Keratinocyte (primary cell): ENCODE measurements at regions not wholly inside any gene's neighbourhood (a gene's known extent, or its start where the extent isn't known, plus 50 kb on each side); places are given as distances from the start of the nearest gene placed in this dataset.

ENCODE experiments used
- DNase-seq: peaks from one replicate; pipeline ENCODE4 v3.0.0-alpha.2; 2011; ENCODE audit warnings: low read depth, missing footprints, low spot score
- FAIRE-seq: peaks from 2 replicates; lab custom pipeline; 2011; peaks lifted over from hg19 to GRCh38; lab: Jason Lieb, UNC
- H2AFZ ChIP-seq: 2 replicates; pipeline ENCODE4 v1.6.0; 2012; ENCODE audit warnings: low read length, control low read depth, inconsistent platforms; ENCODE audit not compliant: control insufficient read depth
- H3K27ac ChIP-seq: 2 replicates; pipeline ENCODE4 v1.5.1; 2011; ENCODE audit warnings: low read length; ENCODE audit not compliant: control insufficient read depth, insufficient read depth
- H3K27me3 ChIP-seq: 3 replicates; pipeline ENCODE4 v1.6.0; 2011; ENCODE audit warnings: low read length; ENCODE audit not compliant: control insufficient read depth, insufficient read depth; ENCODE audit errors: extremely low read depth
- H3K36me3 ChIP-seq, 2 experiments: 2 replicates in 1 of 2; 3 replicates in 1 of 2; pipeline ENCODE4 v1.5.1; 2011; ENCODE audit warnings: low read length in 2 of 2, mild to moderate bottlenecking in 1 of 2; ENCODE audit not compliant: control insufficient read depth in 2 of 2, insufficient read depth in 2 of 2; ENCODE audit errors: extremely low read depth in 1 of 2
- H3K4me1 ChIP-seq: 3 replicates; pipeline ENCODE4 v1.5.1; 2011; ENCODE audit warnings: low read length; ENCODE audit not compliant: control insufficient read depth, insufficient read depth; ENCODE audit errors: extremely low read depth
- H3K4me2 ChIP-seq: 3 replicates; pipeline ENCODE4 v1.6.0; 2011; ENCODE audit warnings: low read depth, low read length; ENCODE audit not compliant: control insufficient read depth, insufficient read depth; ENCODE audit errors: extremely low read depth
- H3K4me3 ChIP-seq, 3 experiments: fragments of 200-600 bp in 1 of 3; sonication (generic) in 1 of 3; 2 replicates in 2 of 3; 3 replicates in 1 of 3; pipeline ENCODE4 v1.5.1; 2011 to 2016; ENCODE audit warnings: low read length in 3 of 3, mild to moderate bottlenecking in 3 of 3, control low read depth in 2 of 3, inconsistent platforms in 1 of 3, low read depth in 1 of 3, mixed read lengths in 1 of 3, mixed run types in 1 of 3, moderate library complexity in 1 of 3; ENCODE audit not compliant: control insufficient read depth in 2 of 3, insufficient read depth in 2 of 3; ENCODE audit errors: extremely low read depth in 1 of 3
- H3K79me2 ChIP-seq: 2 replicates; pipeline ENCODE4 v1.6.0; 2012; ENCODE audit warnings: low read length; ENCODE audit not compliant: control insufficient read depth, insufficient read depth
- H3K9ac ChIP-seq: 3 replicates; pipeline ENCODE4 v1.6.0; 2011; ENCODE audit warnings: low read length; ENCODE audit not compliant: control insufficient read depth, insufficient read depth; ENCODE audit errors: extremely low read depth
- H3K9me1 ChIP-seq: 3 replicates; pipeline ENCODE4 v1.6.0; 2011; ENCODE audit warnings: low read length; ENCODE audit not compliant: control insufficient read depth, insufficient read depth; ENCODE audit errors: extremely low read depth
- H3K9me3 ChIP-seq: 2 replicates; pipeline ENCODE4 v1.5.1; 2012; ENCODE audit warnings: low read depth, low read length; ENCODE audit not compliant: control insufficient read depth
- H4K20me1 ChIP-seq: 3 replicates; pipeline ENCODE4 v1.6.0; 2011; ENCODE audit warnings: low read length; ENCODE audit not compliant: control insufficient read depth, insufficient read depth; ENCODE audit errors: extremely low read depth
- CTCF ChIP-seq, 3 experiments: IDR thresholded peaks in 1 of 3; conservative IDR thresholded peaks in 1 of 3; optimal IDR thresholded peaks in 1 of 3; 2 replicates in 2 of 3; 3 replicates in 1 of 3; pipeline versions ENCODE3 to v1.5.1; 2011; ENCODE audit warnings: low read length in 3 of 3, mild to moderate bottlenecking in 3 of 3, moderate library complexity in 2 of 3, control low read depth in 1 of 3, inconsistent platforms in 1 of 3; ENCODE audit not compliant: insufficient read depth in 2 of 3; ENCODE audit errors: extremely low read depth in 1 of 3
- EZH2 ChIP-seq: IDR thresholded peaks from one replicate; pipeline ENCODE4 v1.6.1; 2012; ENCODE audit warnings: inconsistent platforms, mild to moderate bottlenecking, low read length, moderate library complexity
- dilution Hi-C: fragments of 300-500 bp; cut with MboI; formaldehyde crosslinking; loops from one replicate; pipeline ENCODE4 v1.7.0; 2020; ENCODE audit warnings: low sequenced_read_pairs; ENCODE audit not compliant: extremely low pct_ligation_motif_present

GRCh38 chr3:80366808-80367548 lies 599.2 kb upstream of the ROBO1 start:
- no peaks in the 10 kb centered on the region for H3K27me3 ChIP-seq
- H3K36me3 ChIP-seq = no peaks in the 10 kb centered on the region
- H3K9ac ChIP-seq = no peak overlapping the region
- H3K4me1 ChIP-seq = no peaks in the 10 kb centered on the region
- no peak overlapping the region for H3K27ac ChIP-seq
- no peak for TF ChIP-seq CTCF (optimal IDR thresholded peaks at IDR 0.05 in 1 of 3, IDR thresholded peaks at IDR 0.05 in 1 of 3, conservative IDR thresholded peaks at IDR 0.05 in 1 of 3; ENCODE audit: extremely low read depth in 1 of 3, insufficient read depth in 2 of 3, low read length in 3 of 3)
- no peak for TF ChIP-seq EZH2
- no peak overlapping the region for H3K4me3 ChIP-seq
- H3K9me3 ChIP-seq = no peaks in the 10 kb centered on the region
- dilution Hi-C loops = no loop called here
- H2AFZ ChIP-seq = no peak overlapping the region
- no peaks in the 10 kb centered on the region for H3K9me1 ChIP-seq
- no peak for DNase-seq
- FAIRE-seq = no peak
- H3K4me2 ChIP-seq = no peak overlapping the region
- no peaks in the 10 kb centered on the region for H4K20me1 ChIP-seq
- H3K79me2 ChIP-seq = no peaks in the 10 kb centered on the region

GRCh38 chr3:80357761-80358160 lies 590.0 kb upstream of the ROBO1 start:
- H3K27me3 ChIP-seq = no peaks in the 10 kb centered on the region
- peak overlapping the region; percentile 38 for H3K4me2 ChIP-seq
- no peaks in the 10 kb centered on the region for H3K9me1 ChIP-seq
- H3K79me2 ChIP-seq = no peaks in the 10 kb centered on the region
- dilution Hi-C loops = no loop called here
- no peaks in the 10 kb centered on the region for H3K36me3 ChIP-seq
- DNase-seq = no peak
- FAIRE-seq = peak; percentile 78
- no peak overlapping the region for H3K4me3 ChIP-seq
- no peak overlapping the region for H2AFZ ChIP-seq
- no peaks in the 10 kb centered on the region for H3K9me3 ChIP-seq
- no peaks in the 10 kb centered on the region for H4K20me1 ChIP-seq
- H3K27ac ChIP-seq = no peak overlapping the region
- H3K4me1 ChIP-seq = peaks cover 9% of the 10 kb centered on the region
- H3K9ac ChIP-seq = no peak overlapping the region
- TF ChIP-seq CTCF (optimal IDR thresholded peaks at IDR 0.05 in 1 of 3, IDR thresholded peaks at IDR 0.05 in 1 of 3, conservative IDR thresholded peaks at IDR 0.05 in 1 of 3; ENCODE audit: extremely low read depth in 1 of 3, insufficient read depth in 2 of 3, low read length in 3 of 3) (no peak), EZH2 (no peak)
